Ascending aorta (tissue), 2 donors: ENCODE measurements at regions not wholly inside any gene's neighbourhood (a gene's known extent, or its start where the extent isn't known, plus 50 kb on each side); places are given as distances from the start of the nearest gene placed in this dataset.

Source experiments
- DNase-seq, 2 donors: peaks; one replicate each; pipeline ENCODE4 v3.0.0-alpha.2; 2019; ENCODE audit warnings: low spot score in 2 of 2
- H3K27ac ChIP-seq, 2 donors: fragments of 200-600 bp; sonication (generic); one replicate each; pipeline ENCODE4 v1.5.1; 2016 to 2017; ENCODE audit warnings: mild to moderate bottlenecking in 1 of 2
- H3K27me3 ChIP-seq: fragments of 200-600 bp; sonication (generic); one replicate; pipeline ENCODE4 v1.5.1; 2017
- H3K36me3 ChIP-seq, 2 donors: fragments of 200-600 bp; sonication (generic); one replicate each; pipeline ENCODE4 v1.5.1; 2016
- H3K4me1 ChIP-seq, 2 donors: fragments of 200-600 bp; sonication (generic); one replicate each; pipeline ENCODE4 v1.5.1; 2016 to 2017; ENCODE audit warnings: mild to moderate bottlenecking in 1 of 2
- H3K4me3 ChIP-seq, 2 donors: fragments of 200-600 bp; sonication (generic); one replicate each; pipeline ENCODE4 v1.5.1; 2016 to 2017; ENCODE audit warnings: mild to moderate bottlenecking in 1 of 2
- H3K9me3 ChIP-seq, 2 donors: fragments of 200-600 bp; sonication (generic); one replicate each; pipeline ENCODE4 v1.5.1; 2016
- intact Hi-C: fragments of 100-400 bp; cut with DNase I; formaldehyde crosslinking; loops from one replicate; pipeline ENCODE4 v1.15.1; 2023
- TF ChIP-seq, protein P1 (sequence below), 3 experiments: fragments of 200-600 bp in 2 of 3; fragments of 450-650 bp in 1 of 3; sonication (generic) in 2 of 3; IDR thresholded peaks; one replicate each; pipeline ENCODE4 v1.5.1; 2016 to 2019; ENCODE audit warnings: antibody characterized with exemption in 3 of 3, mild to moderate bottlenecking in 1 of 3, moderate library complexity in 1 of 3

GRCh38 chr12:113683574-113683973 is 211.9 kb upstream of the LHX5 start:
- H3K4me3 ChIP-seq: no peak overlapping the region
- H3K36me3 ChIP-seq: no peaks in the 10 kb centered on the region
- no peak for DNase-seq
- H3K4me1 ChIP-seq: no peaks in the 10 kb centered on the region
- intact Hi-C loops: no loop called here
- H3K27me3 ChIP-seq: no peaks in the 10 kb centered on the region
- H3K9me3 ChIP-seq: no peaks in the 10 kb centered on the region
- H3K27ac ChIP-seq: no peak overlapping the region
- TF ChIP-seq, protein P1, sequence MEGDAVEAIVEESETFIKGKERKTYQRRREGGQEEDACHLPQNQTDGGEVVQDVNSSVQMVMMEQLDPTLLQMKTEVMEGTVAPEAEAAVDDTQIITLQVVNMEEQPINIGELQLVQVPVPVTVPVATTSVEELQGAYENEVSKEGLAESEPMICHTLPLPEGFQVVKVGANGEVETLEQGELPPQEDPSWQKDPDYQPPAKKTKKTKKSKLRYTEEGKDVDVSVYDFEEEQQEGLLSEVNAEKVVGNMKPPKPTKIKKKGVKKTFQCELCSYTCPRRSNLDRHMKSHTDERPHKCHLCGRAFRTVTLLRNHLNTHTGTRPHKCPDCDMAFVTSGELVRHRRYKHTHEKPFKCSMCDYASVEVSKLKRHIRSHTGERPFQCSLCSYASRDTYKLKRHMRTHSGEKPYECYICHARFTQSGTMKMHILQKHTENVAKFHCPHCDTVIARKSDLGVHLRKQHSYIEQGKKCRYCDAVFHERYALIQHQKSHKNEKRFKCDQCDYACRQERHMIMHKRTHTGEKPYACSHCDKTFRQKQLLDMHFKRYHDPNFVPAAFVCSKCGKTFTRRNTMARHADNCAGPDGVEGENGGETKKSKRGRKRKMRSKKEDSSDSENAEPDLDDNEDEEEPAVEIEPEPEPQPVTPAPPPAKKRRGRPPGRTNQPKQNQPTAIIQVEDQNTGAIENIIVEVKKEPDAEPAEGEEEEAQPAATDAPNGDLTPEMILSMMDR (IDR thresholded peaks at IDR 0.05): no peak

- no peaks in the 10 kb centered on the region for H3K36me3 ChIP-seq
- no peak overlapping the region for H3K27ac ChIP-seq
- H3K9me3 ChIP-seq: no peaks in the 10 kb centered on the region
- no peak for DNase-seq
- H3K27me3 ChIP-seq: no peaks in the 10 kb centered on the region
- TF ChIP-seq, protein P1 (IDR thresholded peaks at IDR 0.05): no peak
- H3K4me3 ChIP-seq: no peak overlapping the region
- H3K4me1 ChIP-seq: no peaks in the 10 kb centered on the region
- intact Hi-C loops: no loop called here
These were observed 209.2 kb upstream of the LHX5 start for GRCh38 chr12:113680868-113681267.

DNA sequence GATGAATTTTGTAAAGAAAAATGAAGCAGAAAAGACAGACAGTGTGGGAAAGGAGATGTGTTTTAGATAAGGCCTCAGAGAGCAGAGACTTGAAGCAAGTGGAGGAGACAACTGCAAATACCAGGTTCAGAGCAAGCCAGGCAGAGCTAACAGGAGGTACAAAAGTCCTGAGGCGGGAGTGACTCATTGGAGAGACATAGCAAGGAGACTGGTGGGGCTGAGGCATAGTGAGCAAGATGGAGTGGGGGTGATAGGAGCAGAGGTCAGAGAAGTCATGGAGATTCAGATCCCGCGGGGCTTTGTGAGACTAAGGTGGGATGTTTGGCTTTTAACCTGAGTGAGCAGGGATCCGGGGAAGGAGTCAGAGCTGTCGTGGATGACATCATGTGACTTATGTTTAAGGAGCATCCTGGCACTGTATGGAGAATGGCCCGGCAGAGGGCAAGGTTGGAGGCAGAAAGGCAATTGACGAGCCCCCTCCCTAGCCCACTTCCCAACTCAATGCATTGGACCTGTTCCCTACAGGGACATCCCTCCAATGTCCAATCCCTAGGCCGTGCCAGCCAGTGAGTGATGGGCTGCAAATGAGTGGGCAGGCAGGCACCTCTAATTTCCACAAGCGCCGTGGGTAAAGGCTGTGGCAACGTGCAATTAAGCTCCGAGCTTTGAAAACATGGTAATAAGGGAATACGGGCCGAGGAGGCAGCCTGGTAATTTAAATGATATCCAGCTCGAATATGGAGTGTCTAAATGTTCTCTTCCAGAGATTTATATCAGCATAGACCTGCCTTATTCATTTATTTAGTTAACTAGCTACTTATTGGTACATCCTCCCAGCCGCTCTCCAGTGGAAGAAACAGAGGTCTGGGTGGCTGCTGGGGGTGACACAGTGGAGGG is 206.8 kb upstream of the LHX5 start:
- Histone ChIP-seq H3K27me3 (no peaks in the 10 kb centered on the region), H3K4me1 (no peaks in the 10 kb centered on the region), H3K4me3 (no peak overlapping the region), H3K36me3 (no peaks in the 10 kb centered on the region), H3K9me3 (no peaks in the 10 kb centered on the region), H3K27ac (no peak overlapping the region)
- TF ChIP-seq, protein P1 (IDR thresholded peaks at IDR 0.05): no peak
- intact Hi-C loops: no loop called here
- DNase-seq: no peak

GRCh38 chr12:113676547-113676946 is 204.9 kb upstream of the LHX5 start:
- TF ChIP-seq, protein P1 (IDR thresholded peaks at IDR 0.05): no peak
- Histone ChIP-seq H3K4me3 (no peak overlapping the region), H3K27me3 (no peaks in the 10 kb centered on the region), H3K27ac (no peak overlapping the region), H3K36me3 (no peaks in the 10 kb centered on the region), H3K4me1 (no peaks in the 10 kb centered on the region), H3K9me3 (no peaks in the 10 kb centered on the region)
- intact Hi-C loops: no loop called here
- no peak for DNase-seq

DNA sequence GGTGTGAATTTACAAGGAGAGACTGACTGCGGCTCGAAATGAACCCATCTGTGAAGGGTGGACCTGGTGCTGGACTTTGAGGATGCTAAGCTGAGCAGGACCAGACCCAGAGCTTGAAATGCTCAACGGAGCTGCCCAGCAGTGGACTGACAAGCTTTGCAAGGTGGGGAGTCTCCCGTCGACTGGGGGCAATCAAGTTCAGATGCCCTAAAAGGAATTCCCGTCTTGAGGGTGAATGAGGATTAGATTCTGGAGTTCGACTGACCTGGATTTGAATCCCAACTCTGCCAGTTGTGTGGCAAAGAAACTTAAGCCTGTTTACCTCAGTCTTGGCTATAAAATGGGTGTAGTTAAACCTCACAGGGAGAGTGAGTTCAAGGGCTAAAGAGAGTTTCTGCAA is 204.4 kb upstream of the LHX5 start:
- TF ChIP-seq, protein P1 (IDR thresholded peaks at IDR 0.05): no peak
- Histone ChIP-seq H3K9me3 (no peaks in the 10 kb centered on the region), H3K4me1 (no peaks in the 10 kb centered on the region), H3K36me3 (no peaks in the 10 kb centered on the region), H3K27ac (no peak overlapping the region), H3K4me3 (no peak overlapping the region), H3K27me3 (no peaks in the 10 kb centered on the region)
- DNase-seq: no peak
- intact Hi-C loops: no loop called here
